HepG2 (cell line): ENCODE measurements at regions not wholly inside any gene's neighbourhood (a gene's known extent, or its start where the extent isn't known, plus 50 kb on each side); places are given as distances from the start of the nearest gene placed in this dataset.

Source experiments
- ATAC-seq: fragments of 200-7000 bp; cut with Tn5 transposase; 3 replicates; pipeline ENCODE4 v1.9.1; 2020; ENCODE audit warnings: mild to moderate bottlenecking, moderate library complexity
- BruUV-seq: library from RNA; stranded (reverse); fragments of 400-500 nt; replicated peaks from 2 replicates; lab custom pipeline; 2021; lab: Mats Ljungman, UMichigan
- CTCF ChIA-PET: fragments of 300-600 bp; formaldehyde crosslinking; extraction: SDS; loops from one replicate; lab custom pipeline; 2021; ENCODE audit warnings: low total read pairs, inconsistent platforms, low intra/inter-chr PET ratio; lab: Yijun Ruan, JAX
- POLR2A ChIA-PET: fragments of 350-600 bp; sonication (Branson Sonifier 250); formaldehyde crosslinking; loops from one replicate; lab custom pipeline; 2020; ENCODE audit warnings: antibody characterized with exemption, inconsistent platforms; lab: Yijun Ruan, JAX
- DNase-seq: peaks from one replicate; pipeline ENCODE4 v3.0.0-alpha.2; 2015; ENCODE audit warnings: low spot score
- FAIRE-seq: peaks from 3 replicates; lab custom pipeline; 2011; peaks lifted over from hg19 to GRCh38; lab: Jason Lieb, UNC
- H2AFZ ChIP-seq: one replicate; pipeline ENCODE4 v1.6.1; 2011; ENCODE audit warnings: low read length, inconsistent platforms
- H3K27ac ChIP-seq: fragments of 300-600 bp; 3 replicates; pipeline ENCODE4 v1.8.0; 2011; ENCODE audit warnings: mixed run types, mild to moderate bottlenecking, mixed read lengths, low read length, inconsistent platforms; ENCODE audit not compliant: insufficient read depth; ENCODE audit errors: extremely low read length
- H3K27me3 ChIP-seq, 2 experiments: fragments of 200-600 bp in 1 of 2; 2 replicates in 1 of 2; 3 replicates in 1 of 2; pipeline versions ENCODE4 v1.6.0 to v1.8.0; 2011; ENCODE audit warnings: low read length in 2 of 2, mild to moderate bottlenecking in 2 of 2, moderate library complexity in 2 of 2, inconsistent platforms in 1 of 2; ENCODE audit not compliant: insufficient read depth in 2 of 2, control insufficient read depth in 1 of 2
- H3K36me3 ChIP-seq, 2 experiments: fragments of 200-600 bp in 1 of 2; replicated peaks in 1 of 2; 2 replicates in 1 of 2; 3 replicates in 1 of 2; pipeline versions ENCODE4 v1.5.1 to v1.8.0; 2011; ENCODE audit warnings: low read length in 2 of 2, inconsistent platforms in 1 of 2; ENCODE audit not compliant: insufficient read depth in 2 of 2, control insufficient read depth in 1 of 2
- H3K4me1 ChIP-seq: 2 replicates; pipeline ENCODE4 v1.5.1; 2012; ENCODE audit warnings: low read length, inconsistent platforms; ENCODE audit not compliant: insufficient read depth
- H3K4me2 ChIP-seq: 2 replicates; pipeline ENCODE4 v1.6.0; 2011; ENCODE audit warnings: low read depth, low read length, inconsistent platforms
- H3K4me3 ChIP-seq, 3 experiments: fragments of 200-600 bp in 1 of 3; sonication (generic), shearing (Covaris generic) in 1 of 3; replicated peaks in 1 of 3; 2 replicates each; pipeline ENCODE4 v1.5.1; 2011 to 2016; ENCODE audit warnings: low read length in 3 of 3, inconsistent platforms in 2 of 3, low read depth in 2 of 3, mild to moderate bottlenecking in 2 of 3, control low read depth in 1 of 3, mixed read lengths in 1 of 3; ENCODE audit not compliant: insufficient read depth in 1 of 3
- H3K79me2 ChIP-seq: one replicate; pipeline ENCODE4 v1.6.1; 2011; ENCODE audit warnings: low read length, inconsistent platforms; ENCODE audit not compliant: insufficient read depth
- H3K9ac ChIP-seq: 2 replicates; pipeline ENCODE4 v1.6.0; 2011; ENCODE audit warnings: mild to moderate bottlenecking, low read depth, low read length, inconsistent platforms; ENCODE audit not compliant: insufficient read depth
- H3K9me3 ChIP-seq: 2 replicates; pipeline ENCODE4 v1.5.1; 2012; ENCODE audit warnings: mild to moderate bottlenecking, low read length
- H4K20me1 ChIP-seq: 2 replicates; pipeline ENCODE4 v1.6.0; 2011; ENCODE audit warnings: inconsistent platforms, mild to moderate bottlenecking, low read length, moderate library complexity; ENCODE audit not compliant: insufficient read depth
- PHF21A ChIP-seq: sonication (generic); formaldehyde crosslinking; IDR thresholded peaks from 2 replicates; pipeline ENCODE4 v1.5.0; 2020; ENCODE audit warnings: mild to moderate bottlenecking, missing genetic modification reagents
- RXRB ChIP-seq: IDR thresholded peaks from 2 replicates; pipeline ENCODE4 v1.6.1; 2016; ENCODE audit warnings: borderline replicate concordance, missing genetic modification reagents, missing compliant biosample characterization
- ZNF136 ChIP-seq: sonication (generic); formaldehyde crosslinking; IDR thresholded peaks from 2 replicates; pipeline ENCODE4 v1.8.1; 2022; ENCODE audit warnings: low read depth, mild to moderate bottlenecking, moderate library complexity, missing genetic modification reagents
- ZNF7 ChIP-seq: IDR thresholded peaks from 2 replicates; pipeline ENCODE4 v1.6.1; 2016; ENCODE audit warnings: missing biosample characterization, missing genetic modification reagents
- ZNF780A ChIP-seq: sonication (generic); formaldehyde crosslinking; IDR thresholded peaks from 2 replicates; pipeline ENCODE4 v1.8.0; 2022; ENCODE audit warnings: mild to moderate bottlenecking, missing genetic modification reagents, moderate library complexity
- WGBS: methylation state at CpG from one replicate; pipeline ENCODE4 v1.1.6; 2017; ENCODE audit warnings: low lambda C conversion rate; 5-methylcytosine and 5-hydroxymethylcytosine counted together
- in situ Hi-C: cut with HindIII; loops from 2 replicates; pipeline ENCODE4 v1.10.0; 2017; ENCODE audit warnings: low pct_unique_long_range_greater_than_20kb; ENCODE audit not compliant: extremely low pct_ligation_motif_present
- intact Hi-C: fragments of 100-400 bp; cut with micrococcal nuclease; formaldehyde crosslinking; loops from one replicate; pipeline ENCODE4 v1.10.0; 2022; ENCODE audit not compliant: unreplicated experiment
- TF ChIP-seq, protein P1 (sequence below): sonication (generic); formaldehyde crosslinking; IDR thresholded peaks from 2 replicates; pipeline ENCODE4 v1.9.0; 2021; ENCODE audit warnings: missing genetic modification reagents, borderline replicate concordance
- TF ChIP-seq, protein P2 (sequence below): sonication (generic); formaldehyde crosslinking; IDR thresholded peaks from 2 replicates; pipeline ENCODE4 v1.9.0; 2022; ENCODE audit warnings: low read depth, missing genetic modification reagents
- TF ChIP-seq, protein P3 (sequence below): sonication (generic); formaldehyde crosslinking; conservative IDR thresholded peaks from 2 replicates; pipeline ENCODE4 v1.4.0; 2020; ENCODE audit warnings: missing genetic modification reagents

DNA sequence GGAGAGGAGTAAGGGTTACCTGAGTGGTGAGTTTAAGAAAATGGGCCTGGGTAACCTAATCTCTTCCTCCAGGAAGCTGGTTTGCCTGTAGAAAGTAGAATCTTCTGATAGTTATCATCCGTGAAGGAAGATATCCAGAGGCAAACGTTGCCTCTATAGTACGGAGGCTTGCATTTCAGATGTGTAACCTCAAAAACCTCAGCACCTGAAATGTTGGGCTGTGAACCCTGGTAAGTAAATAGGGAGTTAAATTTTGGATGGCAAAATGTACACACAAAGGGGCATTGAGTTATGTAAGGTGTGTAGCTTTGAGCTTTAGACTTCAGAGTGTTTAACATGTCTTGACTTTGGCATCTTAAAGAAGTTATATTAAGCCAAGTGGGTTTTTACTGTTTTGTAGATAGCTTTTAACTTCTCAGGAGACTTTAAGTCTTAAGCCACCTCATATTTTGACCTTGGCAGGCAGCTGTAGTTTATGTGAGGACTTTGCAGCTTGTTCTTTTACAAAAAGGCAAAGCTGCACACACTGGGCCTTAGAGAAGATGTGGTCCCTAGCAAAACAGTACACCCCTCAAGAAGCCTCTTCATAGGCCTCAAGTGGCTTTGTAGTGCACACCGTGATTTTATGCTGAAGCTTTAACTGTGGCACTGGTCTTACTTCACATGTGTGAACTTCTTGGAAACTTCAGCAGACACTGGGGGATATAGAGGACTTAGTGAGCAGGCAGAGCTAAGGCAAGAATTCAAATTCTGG, 83.4 kb downstream of the SNRPE start:
- ATAC-seq (no peak), DNase-seq (no peak), FAIRE-seq (no peak)
- in situ Hi-C loops (no loop called here), intact Hi-C loops (no loop called here)
- Histone ChIP-seq H3K4me1 (no peaks in the 10 kb centered on the region), H3K27me3 (peaks cover 0 to 7% of the 10 kb centered on the region in 2 experiments; a peak in 1 of 5 replicates), H3K4me3 (no peak overlapping the region), H3K4me2 (no peak overlapping the region), H4K20me1 (no peaks in the 10 kb centered on the region), H3K9ac (no peak overlapping the region), H3K9me3 (no peaks in the 10 kb centered on the region), H3K79me2 (no peaks in the 10 kb centered on the region), H3K27ac (no peak overlapping the region), H3K36me3 (no peaks in the 10 kb centered on the region), H2AFZ (no peak overlapping the region)
- POLR2A ChIA-PET: no interaction called here
- TF ChIP-seq ZNF7 (CRISPR knock-in tag): no peak
- TF ChIP-seq, protein P1, sequence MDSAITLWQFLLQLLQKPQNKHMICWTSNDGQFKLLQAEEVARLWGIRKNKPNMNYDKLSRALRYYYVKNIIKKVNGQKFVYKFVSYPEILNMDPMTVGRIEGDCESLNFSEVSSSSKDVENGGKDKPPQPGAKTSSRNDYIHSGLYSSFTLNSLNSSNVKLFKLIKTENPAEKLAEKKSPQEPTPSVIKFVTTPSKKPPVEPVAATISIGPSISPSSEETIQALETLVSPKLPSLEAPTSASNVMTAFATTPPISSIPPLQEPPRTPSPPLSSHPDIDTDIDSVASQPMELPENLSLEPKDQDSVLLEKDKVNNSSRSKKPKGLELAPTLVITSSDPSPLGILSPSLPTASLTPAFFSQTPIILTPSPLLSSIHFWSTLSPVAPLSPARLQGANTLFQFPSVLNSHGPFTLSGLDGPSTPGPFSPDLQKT: no peak
- no peak for TF ChIP-seq PHF21A (CRISPR knock-in tag)
- TF ChIP-seq, protein P2, sequence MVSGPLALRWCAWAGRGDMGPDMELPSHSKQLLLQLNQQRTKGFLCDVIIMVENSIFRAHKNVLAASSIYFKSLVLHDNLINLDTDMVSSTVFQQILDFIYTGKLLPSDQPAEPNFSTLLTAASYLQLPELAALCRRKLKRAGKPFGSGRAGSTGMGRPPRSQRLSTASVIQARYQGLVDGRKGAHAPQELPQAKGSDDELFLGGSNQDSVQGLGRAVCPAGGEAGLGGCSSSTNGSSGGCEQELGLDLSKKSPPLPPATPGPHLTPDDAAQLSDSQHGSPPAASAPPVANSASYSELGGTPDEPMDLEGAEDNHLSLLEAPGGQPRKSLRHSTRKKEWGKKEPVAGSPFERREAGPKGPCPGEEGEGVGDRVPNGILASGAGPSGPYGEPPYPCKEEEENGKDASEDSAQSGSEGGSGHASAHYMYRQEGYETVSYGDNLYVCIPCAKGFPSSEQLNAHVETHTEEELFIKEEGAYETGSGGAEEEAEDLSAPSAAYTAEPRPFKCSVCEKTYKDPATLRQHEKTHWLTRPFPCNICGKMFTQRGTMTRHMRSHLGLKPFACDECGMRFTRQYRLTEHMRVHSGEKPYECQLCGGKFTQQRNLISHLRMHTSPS (CRISPR knock-in tag): no peak
- no peak for TF ChIP-seq ZNF136 (CRISPR knock-in tag)
- TF ChIP-seq, protein P3, sequence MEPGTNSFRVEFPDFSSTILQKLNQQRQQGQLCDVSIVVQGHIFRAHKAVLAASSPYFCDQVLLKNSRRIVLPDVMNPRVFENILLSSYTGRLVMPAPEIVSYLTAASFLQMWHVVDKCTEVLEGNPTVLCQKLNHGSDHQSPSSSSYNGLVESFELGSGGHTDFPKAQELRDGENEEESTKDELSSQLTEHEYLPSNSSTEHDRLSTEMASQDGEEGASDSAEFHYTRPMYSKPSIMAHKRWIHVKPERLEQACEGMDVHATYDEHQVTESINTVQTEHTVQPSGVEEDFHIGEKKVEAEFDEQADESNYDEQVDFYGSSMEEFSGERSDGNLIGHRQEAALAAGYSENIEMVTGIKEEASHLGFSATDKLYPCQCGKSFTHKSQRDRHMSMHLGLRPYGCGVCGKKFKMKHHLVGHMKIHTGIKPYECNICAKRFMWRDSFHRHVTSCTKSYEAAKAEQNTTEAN (CRISPR knock-in tag): no peak
- TF ChIP-seq RXRB (CRISPR knock-in tag): no peak
- no peak for TF ChIP-seq ZNF780A (CRISPR knock-in tag)
- CTCF ChIA-PET: no interaction called here
- no TSS peak for BruUV-seq
- whole genome bisulfite sequencing: 18% methylated on average over 4 of the region's 4 CpGs
